ENCODE measurements at regions not wholly inside any gene's neighbourhood (a gene's known extent, or its start where the extent isn't known, plus 50 kb on each side); places are given as distances from the start of the nearest gene placed in this dataset.

GRCh38 chr13:40438999-40439797, 227.2 kb downstream of the FOXO1 start:
- no peak for TF ChIP-seq CTCF (IDR thresholded peaks at IDR 0.05)
- no peak for TF ChIP-seq POLR2A (IDR thresholded peaks at IDR 0.05)
